ENCODE measurements at regions not wholly inside any gene's neighbourhood (a gene's known extent, or its start where the extent isn't known, plus 50 kb on each side); places are given as distances from the start of the nearest gene placed in this dataset.
A peak's percentile ranks its signal among the peaks of the same experiment; 100 is the strongest.

DNA sequence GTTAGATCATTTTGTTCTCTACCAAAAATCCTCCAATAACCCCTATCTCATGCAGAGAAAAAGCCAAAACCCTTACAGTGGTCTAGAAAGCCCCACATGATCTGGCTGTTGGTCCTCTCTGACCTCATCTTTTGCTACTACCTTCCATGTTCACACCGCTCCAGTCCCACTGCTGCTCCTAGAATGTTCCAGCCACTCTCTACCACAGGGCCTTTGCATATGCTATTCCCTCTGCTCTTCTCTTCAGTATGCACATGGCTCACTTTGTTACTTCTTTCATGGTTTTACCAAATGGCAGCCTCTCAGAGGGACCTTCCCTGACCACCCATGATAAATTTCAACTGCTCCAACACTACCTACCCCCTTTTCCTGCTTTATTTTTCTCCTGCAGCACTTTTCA, 193.5 kb upstream of the CCDC150 start:
- TF ChIP-seq, protein P1, sequence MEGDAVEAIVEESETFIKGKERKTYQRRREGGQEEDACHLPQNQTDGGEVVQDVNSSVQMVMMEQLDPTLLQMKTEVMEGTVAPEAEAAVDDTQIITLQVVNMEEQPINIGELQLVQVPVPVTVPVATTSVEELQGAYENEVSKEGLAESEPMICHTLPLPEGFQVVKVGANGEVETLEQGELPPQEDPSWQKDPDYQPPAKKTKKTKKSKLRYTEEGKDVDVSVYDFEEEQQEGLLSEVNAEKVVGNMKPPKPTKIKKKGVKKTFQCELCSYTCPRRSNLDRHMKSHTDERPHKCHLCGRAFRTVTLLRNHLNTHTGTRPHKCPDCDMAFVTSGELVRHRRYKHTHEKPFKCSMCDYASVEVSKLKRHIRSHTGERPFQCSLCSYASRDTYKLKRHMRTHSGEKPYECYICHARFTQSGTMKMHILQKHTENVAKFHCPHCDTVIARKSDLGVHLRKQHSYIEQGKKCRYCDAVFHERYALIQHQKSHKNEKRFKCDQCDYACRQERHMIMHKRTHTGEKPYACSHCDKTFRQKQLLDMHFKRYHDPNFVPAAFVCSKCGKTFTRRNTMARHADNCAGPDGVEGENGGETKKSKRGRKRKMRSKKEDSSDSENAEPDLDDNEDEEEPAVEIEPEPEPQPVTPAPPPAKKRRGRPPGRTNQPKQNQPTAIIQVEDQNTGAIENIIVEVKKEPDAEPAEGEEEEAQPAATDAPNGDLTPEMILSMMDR (IDR thresholded peaks at IDR 0.05; ENCODE audit: low read depth, low read length), result no peak
- no peak for DNase-seq (ENCODE audit: extremely low read depth, low read depth)

DNA sequence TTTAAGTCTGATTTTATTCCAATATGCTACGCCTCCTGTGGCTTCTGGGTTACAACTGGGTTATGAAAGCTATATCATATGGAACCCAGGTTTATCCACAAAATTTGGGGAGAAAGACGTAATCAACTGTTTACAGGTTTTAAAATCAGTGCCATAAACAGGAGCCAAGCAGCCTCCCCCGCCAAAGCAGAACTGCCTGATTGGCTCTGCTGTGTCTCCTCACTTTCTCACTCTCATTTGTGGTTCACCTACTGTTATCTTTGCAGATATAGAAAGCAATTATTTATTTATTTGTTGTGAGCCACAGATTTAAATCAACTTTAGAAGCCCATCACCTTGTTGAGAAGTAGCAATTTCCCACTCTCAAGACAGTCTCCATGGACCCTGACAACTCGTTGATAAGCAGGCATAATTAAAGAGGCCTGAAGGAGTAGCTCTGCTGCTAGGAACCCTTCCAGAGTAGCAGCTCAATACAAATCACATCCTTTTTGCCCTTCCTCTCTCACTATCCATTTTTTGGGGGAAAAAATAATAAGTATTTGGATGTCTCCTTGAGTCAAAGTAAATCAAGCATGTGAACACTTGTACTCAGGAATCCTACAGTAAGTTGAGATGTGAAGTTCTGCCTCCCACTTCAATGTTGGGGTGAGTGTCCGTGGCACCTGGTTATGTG, 191.0 kb upstream of the CCDC150 start:
- no peak for DNase-seq (ENCODE audit: extremely low read depth, low read depth)
- TF ChIP-seq, protein P1 (IDR thresholded peaks at IDR 0.05; ENCODE audit: low read depth, low read length), result no peak

DNA sequence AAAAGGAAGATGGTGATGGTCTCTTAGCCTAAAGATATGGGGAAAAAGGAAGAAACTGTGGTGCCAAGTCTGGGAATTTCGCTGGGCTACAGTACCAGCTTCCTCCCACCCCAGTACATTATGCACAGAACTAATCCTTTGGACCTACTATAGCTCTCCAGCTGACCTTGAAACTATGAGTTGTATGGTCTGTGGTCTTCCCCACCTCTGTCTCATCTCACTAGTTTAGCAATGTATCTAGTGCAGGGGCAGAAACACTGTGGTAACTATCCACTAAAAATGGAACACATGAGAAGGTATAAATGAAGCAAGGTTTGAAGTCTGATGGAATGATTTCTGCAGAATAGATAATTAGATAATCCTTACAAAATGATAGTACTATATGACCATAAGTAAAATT, 190.4 kb upstream of the CCDC150 start:
- TF ChIP-seq, protein P1 (IDR thresholded peaks at IDR 0.05; ENCODE audit: low read depth, low read length), result no peak
- no peak for DNase-seq (ENCODE audit: extremely low read depth, low read depth)

DNA sequence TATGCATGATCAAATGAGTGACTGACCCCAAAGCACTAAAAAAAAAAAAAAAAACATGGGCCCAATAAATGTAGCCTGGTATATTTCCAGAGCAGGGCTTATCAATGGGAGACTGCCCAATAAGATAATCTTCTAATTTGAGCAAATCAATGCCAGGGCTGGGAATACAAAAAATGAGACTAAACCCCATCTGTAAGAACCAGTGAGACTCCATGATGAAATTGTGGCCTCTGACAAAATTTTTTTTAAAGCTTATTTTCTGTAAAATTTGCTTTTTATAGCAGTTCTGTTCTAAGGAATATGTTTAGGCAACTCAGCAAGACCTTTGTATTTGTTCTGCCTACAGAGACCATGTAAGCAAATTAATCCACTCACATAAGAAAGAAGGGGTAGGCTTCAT, 186.8 kb upstream of the CCDC150 start:
- TF ChIP-seq, protein P1 (IDR thresholded peaks at IDR 0.05; ENCODE audit: low read depth, low read length), result no peak

DNA sequence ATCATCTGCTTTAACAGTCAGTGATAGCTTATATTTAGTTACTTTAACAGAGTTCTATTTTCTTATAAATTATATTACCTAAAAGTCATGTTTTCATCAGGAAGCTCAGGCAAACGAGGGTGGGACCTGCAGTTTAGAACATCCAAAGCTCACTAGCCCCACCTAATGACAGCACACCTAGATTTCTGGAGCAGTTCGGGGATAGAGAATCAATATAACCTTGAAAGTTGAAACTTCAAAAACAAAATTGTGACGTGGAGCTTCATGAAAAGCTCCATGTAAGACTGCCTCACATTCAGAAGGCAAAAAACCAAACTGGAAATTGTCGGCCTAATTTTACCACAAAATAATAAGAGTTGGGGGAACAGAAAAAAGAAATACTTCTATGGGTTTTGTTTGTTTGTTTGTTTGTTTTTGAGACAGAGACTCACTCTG, 185.9 kb upstream of the CCDC150 start:
- DNase-seq (ENCODE audit: extremely low read depth, low read depth), result no peak
- TF ChIP-seq, protein P1 (IDR thresholded peaks at IDR 0.05; ENCODE audit: low read depth, low read length), result peak; percentile 57

More for the DNA sequence above, 186.8 kb upstream of the CCDC150 start:
- DNase-seq (ENCODE audit: extremely low read depth, low read depth), result no peak

DNA sequence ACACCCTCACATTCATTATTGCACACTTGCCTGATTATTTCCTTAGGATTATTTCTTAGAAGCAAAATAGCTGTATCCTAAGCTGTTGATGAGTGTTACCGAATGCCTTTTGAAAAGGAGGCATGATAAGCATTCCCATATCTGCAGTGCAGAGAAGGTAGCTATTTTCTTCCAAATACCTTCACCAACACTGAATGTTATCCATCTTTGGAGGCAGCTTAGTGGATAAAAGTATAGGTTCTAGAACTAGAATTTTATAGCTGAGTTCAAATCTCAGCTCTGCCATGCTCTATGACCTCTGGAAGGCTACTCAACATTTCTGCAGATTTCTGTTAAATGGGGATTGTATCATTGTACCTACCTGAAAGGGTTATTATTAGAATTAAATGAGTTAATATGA, 185.0 kb upstream of the CCDC150 start:
- no peak for DNase-seq (ENCODE audit: extremely low read depth, low read depth)
- TF ChIP-seq, protein P1 (IDR thresholded peaks at IDR 0.05; ENCODE audit: low read depth, low read length), result no peak

DNA sequence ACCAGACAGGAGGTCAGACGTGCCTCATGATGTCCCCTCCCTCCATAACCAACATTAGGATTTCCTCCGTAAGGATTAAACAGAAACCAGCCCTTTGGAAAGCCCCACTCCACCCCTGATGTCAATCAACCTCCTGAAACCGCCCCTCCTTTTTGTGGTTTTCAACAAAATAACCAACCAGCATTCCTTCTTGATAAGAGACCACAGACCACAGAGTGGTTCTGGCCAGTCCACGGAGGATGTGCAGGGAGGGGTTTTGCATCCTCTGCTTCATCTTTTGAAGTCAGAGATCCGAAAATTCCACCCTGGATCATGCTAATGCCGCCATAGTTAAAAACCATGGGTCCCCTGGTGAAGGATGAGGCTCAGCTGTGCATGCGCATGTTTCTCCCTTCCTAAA, 180.0 kb upstream of the CCDC150 start:
- DNase-seq (ENCODE audit: extremely low read depth, low read depth), result peak; percentile 23
- TF ChIP-seq, protein P1 (IDR thresholded peaks at IDR 0.05; ENCODE audit: low read depth, low read length), result no peak
